Heart right ventricle (tissue), 16 donors: ENCODE measurements at regions not wholly inside any gene's neighbourhood (a gene's known extent, or its start where the extent isn't known, plus 50 kb on each side); places are given as distances from the start of the nearest gene placed in this dataset.

Experiments used
- ATAC-seq, 8 donors: fragments of 200-7000 bp; cut with Tn5 transposase; one replicate each; pipeline ENCODE4 v1.9.1; 2020; ENCODE audit warnings: mild to moderate bottlenecking in 8 of 8, moderate library complexity in 8 of 8, moderate number of reproducible peaks in 1 of 8
- DNase-seq, 2 donors: peaks; one replicate each; pipeline ENCODE4 v3.0.0-alpha.2; 2020
- H3K27ac ChIP-seq, 10 donors: fragments of 200-600 bp; sonication (generic) in 2 of 10; one replicate each; pipeline versions ENCODE4 v1.5.0 to v1.8.0; 2020 to 2022; ENCODE audit warnings: mild to moderate bottlenecking in 3 of 10
- H3K27me3 ChIP-seq, 7 donors: fragments of 200-600 bp; one replicate each; pipeline ENCODE4 v1.8.0; 2021 to 2022; ENCODE audit warnings: mild to moderate bottlenecking in 2 of 7
- H3K36me3 ChIP-seq, 9 donors: fragments of 200-600 bp; sonication (generic) in 1 of 9; one replicate each; pipeline versions ENCODE4 v1.5.0 to v1.8.0; 2020 to 2022; ENCODE audit warnings: mild to moderate bottlenecking in 2 of 9
- H3K4me1 ChIP-seq, 9 donors: fragments of 200-600 bp; sonication (generic) in 1 of 9; one replicate each; pipeline versions ENCODE4 v1.5.0 to v1.8.0; 2020 to 2022; ENCODE audit warnings: mild to moderate bottlenecking in 4 of 9
- H3K4me3 ChIP-seq, 10 donors: fragments of 200-600 bp; sonication (generic) in 2 of 10; one replicate each; pipeline versions ENCODE4 v1.5.0 to v1.8.0; 2020 to 2022; ENCODE audit warnings: mild to moderate bottlenecking in 7 of 10, moderate library complexity in 2 of 10
- H3K9me3 ChIP-seq, 11 donors: fragments of 200-600 bp in 10 of 11; sonication (generic) in 2 of 11; one replicate each; pipeline versions ENCODE4 v1.5.0 to v1.8.0; 2013 to 2022; ENCODE audit warnings: mild to moderate bottlenecking in 2 of 11, control low read depth in 1 of 11, moderate library complexity in 1 of 11
- CTCF ChIP-seq, 9 donors: fragments of 200-600 bp; sonication (generic) in 2 of 9; IDR thresholded peaks; one replicate each; pipeline versions ENCODE4 v1.5.0 to v1.8.0; 2021 to 2022; ENCODE audit warnings: antibody characterized with exemption in 9 of 9, mild to moderate bottlenecking in 5 of 9, moderate library complexity in 1 of 9
- WGBS, 2 donors: extraction: QIAGEN DNeasy Blood & Tissue Kit; methylation state at CpG; one replicate each; pipeline ENCODE4 v1.1.7; 2013; ENCODE audit warnings: inconsistent platforms in 1 of 2; 5-methylcytosine and 5-hydroxymethylcytosine counted together
- intact Hi-C, 10 donors: fragments of 100-400 bp; cut with DNase I; formaldehyde crosslinking; loops; one replicate each; pipeline versions ENCODE4 v1.11.1 to v1.14.2; 2022
- donor health status: Arrhythmogenic right ventricular cardiomyopathy.
- donor health status: ischemic (EF 13 %, LVEDD 7.1; RV severe dilation, severe dysfunction).
- donor health status: healthy with polysubstance abuse.
- donor health status: DM: no; HTN: yes; CAD: no.
- donor health status: DM: no; HTN: no; CAD: no.
- donor health status: ischemic (EF 25% LVEDD 6.9; RV normal size, moderate dysfunction).
- donor health status: ischemic (EF 25% LVEDD 5.7; RV mildly dilated, moderate dysfunction).
- donor health status: healthy.
- donor health status: DM: yes; HTN: yes; CAD: no.
- donor health status: Ischemic cardiomyopathy.
- donor health status: ischemic (EF 35%, LVEDD 5.7; RV mildly dilated, moderate dysfunction).
- donor health status: nonischemic (EF 11% LVEDD 7.7; RV severe dilation, severe dysfunction).
- donor health status: DM: yes; HTN: yes; CAD: no.
- donor health status: PGD.
- donor health status: ischemic (EF 29% LVEDD 5.4; RV normal size, mild dysfunction).
- donor health status: nonischemic (EF 23%, LVEDD 6.1; RV moderate dilation, normal function).

DNA sequence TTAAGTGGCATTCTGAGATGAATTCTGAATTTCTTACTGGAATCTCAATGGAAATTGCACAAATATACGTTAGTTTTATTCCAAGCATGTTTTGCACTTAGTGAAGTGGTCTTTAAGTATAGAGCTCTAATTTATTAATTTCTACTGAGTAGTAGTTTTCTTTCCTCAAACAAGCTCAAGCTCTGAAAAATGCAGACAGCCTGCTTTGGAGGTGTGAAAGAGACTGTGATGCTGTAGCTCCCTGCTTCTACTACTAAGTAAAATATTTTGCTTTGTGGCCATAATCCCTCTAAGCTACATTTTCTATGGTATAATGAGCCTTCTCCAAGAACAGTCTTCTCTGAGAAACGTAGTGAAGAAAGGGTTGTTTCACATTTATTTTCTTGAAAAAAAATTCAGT is 243.5 kb upstream of the HS3ST5 start:
- DNase-seq = no peak
- Histone ChIP-seq H3K27ac (no peak overlapping the region), H3K4me1 (no peaks in the 10 kb centered on the region), H3K27me3 (no peaks in the 10 kb centered on the region), H3K4me3 (no peak overlapping the region), H3K9me3 (peaks cover 0 to 27% (median 4%) of the 10 kb centered on the region in 11 donors), H3K36me3 (no peaks in the 10 kb centered on the region)
- no peak for ATAC-seq
- TF ChIP-seq CTCF (IDR thresholded peaks at IDR 0.05) = no peak
- WGBS, 2 donors = 63 to 69% methylated on average over 2 of the region's 2 CpGs
- intact Hi-C loops = no loop called here

- peaks cover 0 to 30% (median 4%) of the 10 kb centered on the region in 11 donors for H3K9me3 ChIP-seq
- intact Hi-C loops = no loop called here
- H3K27me3 ChIP-seq = no peaks in the 10 kb centered on the region
- H3K27ac ChIP-seq = no peak overlapping the region
- no peaks in the 10 kb centered on the region for H3K36me3 ChIP-seq
- no peak for ATAC-seq
- 50 to 61% methylated on average over 2 of the region's 2 CpGs for WGBS, 2 donors
- no peaks in the 10 kb centered on the region for H3K4me1 ChIP-seq
- TF ChIP-seq CTCF (IDR thresholded peaks at IDR 0.05) = no peak
- no peak for DNase-seq
- no peak overlapping the region for H3K4me3 ChIP-seq
These were observed 238.5 kb upstream of the HS3ST5 start for GRCh38 chr6:114581293-114581692.

DNA sequence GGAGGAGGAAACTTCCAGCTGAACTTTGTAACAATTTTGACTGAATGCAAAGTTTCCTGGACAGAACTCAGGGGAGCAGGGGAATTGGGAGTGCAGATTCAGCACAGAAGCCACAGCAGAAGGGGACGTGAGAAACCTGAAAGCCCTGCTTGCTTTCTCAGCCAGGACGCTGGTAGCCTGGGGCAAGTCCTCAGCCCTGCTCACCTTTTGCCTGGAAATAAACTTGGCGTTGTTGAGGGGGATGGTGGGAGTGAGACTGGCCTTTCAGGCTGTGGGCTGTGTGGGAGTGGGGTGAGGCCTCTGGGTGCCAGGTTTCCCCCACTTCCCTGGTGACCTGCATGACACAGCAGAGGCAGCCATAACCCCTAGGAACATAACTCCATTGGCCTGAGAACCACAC is 238.1 kb upstream of the HS3ST5 start:
- Histone ChIP-seq H3K4me1 (no peaks in the 10 kb centered on the region), H3K9me3 (peaks cover 0 to 30% (median 4%) of the 10 kb centered on the region in 11 donors), H3K4me3 (no peak overlapping the region), H3K27me3 (no peaks in the 10 kb centered on the region), H3K36me3 (no peaks in the 10 kb centered on the region), H3K27ac (no peak overlapping the region)
- TF ChIP-seq CTCF (IDR thresholded peaks at IDR 0.05) = no peak
- no peak for ATAC-seq
- intact Hi-C loops = no loop called here
- WGBS, 2 donors = 62 to 67% methylated on average over 3 of the region's 3 CpGs
- DNase-seq = no peak

DNA sequence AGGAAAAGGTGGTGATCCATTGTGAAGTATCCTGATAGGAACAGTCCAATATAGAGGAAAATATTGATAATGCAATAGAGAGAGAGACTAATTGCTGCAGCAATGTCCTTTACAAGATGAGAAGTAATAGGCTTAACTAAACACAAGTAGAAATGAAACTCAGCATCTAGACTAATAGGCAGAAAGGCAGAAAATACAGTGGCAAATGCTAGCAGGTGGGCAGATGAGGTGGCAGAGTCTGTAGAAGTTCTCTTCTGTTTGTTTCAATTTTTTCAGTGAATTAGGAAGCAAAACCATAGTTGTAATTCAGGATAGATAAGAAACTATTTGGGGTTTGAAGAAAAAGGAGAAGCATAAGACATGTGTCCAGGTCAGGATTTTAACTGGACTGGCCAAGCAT is 236.7 kb upstream of the HS3ST5 start:
- H3K36me3 ChIP-seq = no peaks in the 10 kb centered on the region
- no peaks in the 10 kb centered on the region for H3K4me1 ChIP-seq
- H3K27ac ChIP-seq = no peak overlapping the region
- H3K9me3 ChIP-seq = peaks cover 0 to 30% (median 4%) of the 10 kb centered on the region in 11 donors
- H3K4me3 ChIP-seq = no peak overlapping the region
- DNase-seq = no peak
- intact Hi-C loops = no loop called here
- TF ChIP-seq CTCF (IDR thresholded peaks at IDR 0.05) = no peak
- no peak for ATAC-seq
- H3K27me3 ChIP-seq = no peaks in the 10 kb centered on the region

DNA sequence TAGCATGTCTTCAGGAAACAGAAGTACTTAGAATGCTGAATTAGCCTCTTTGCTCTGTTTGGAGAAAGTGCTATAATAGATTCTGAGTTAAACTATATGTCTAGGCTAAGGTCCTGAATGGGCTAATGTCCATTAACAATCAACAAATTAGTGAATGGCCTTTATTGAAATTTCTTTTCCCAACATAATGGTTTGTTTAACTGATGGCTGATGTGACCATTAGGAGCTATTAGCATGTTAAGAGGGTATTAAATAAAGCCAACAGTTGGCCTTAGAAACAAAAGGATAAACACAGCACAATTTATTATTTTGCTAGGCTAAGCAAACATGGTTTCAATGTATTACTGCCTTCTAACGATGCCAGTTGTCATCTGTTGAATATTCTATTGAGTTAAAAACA is 234.3 kb upstream of the HS3ST5 start:
- ATAC-seq (no peak), DNase-seq (no peak)
- Histone ChIP-seq H3K4me3 (no peak overlapping the region), H3K4me1 (no peaks in the 10 kb centered on the region), H3K36me3 (no peaks in the 10 kb centered on the region), H3K9me3 (peaks cover 0 to 12% (median 1%) of the 10 kb centered on the region in 11 donors), H3K27me3 (no peaks in the 10 kb centered on the region), H3K27ac (no peak overlapping the region)
- intact Hi-C loops = no loop called here
- 40 to 43% methylated on average over 1 of the region's 1 CpG for WGBS, 2 donors
- no peak for TF ChIP-seq CTCF (IDR thresholded peaks at IDR 0.05)
